ENCODE measurements at regions not wholly inside any gene's neighbourhood (a gene's known extent, or its start where the extent isn't known, plus 50 kb on each side); places are given as distances from the start of the nearest gene placed in this dataset.

DNA sequence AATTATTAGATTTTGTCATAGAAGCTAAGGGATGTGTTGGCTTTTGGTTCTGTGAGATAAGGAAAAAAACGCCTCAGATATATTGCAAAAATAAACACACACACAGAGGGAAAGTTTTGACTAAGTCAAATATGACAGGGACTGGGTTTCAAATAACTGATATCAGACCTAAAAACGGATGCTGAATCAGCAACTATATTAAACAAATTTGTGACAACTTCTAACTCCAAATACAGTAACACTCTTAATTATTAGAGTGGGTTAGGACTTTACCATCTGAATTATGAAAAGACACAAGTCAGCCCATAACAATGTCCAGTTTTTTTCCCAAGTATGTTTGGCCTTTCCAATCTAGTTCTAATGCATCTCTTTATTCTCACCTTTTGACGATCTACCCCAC is 2693.1 kb downstream of the ARAP2 start:
- TF ChIP-seq ZNF565 (CRISPR knock-in tag; conservative IDR thresholded peaks at IDR 0.05; ENCODE audit: low read depth) (no peak), ISL1 (CRISPR knock-in tag; IDR thresholded peaks at IDR 0.05) (no peak), OSR1 (CRISPR knock-in tag; IDR thresholded peaks at IDR 0.05) (no peak), ZC3H10 (CRISPR knock-in tag; IDR thresholded peaks at IDR 0.05) (no peak), RARB (CRISPR knock-in tag; IDR thresholded peaks at IDR 0.05) (no peak), SNAI2 (CRISPR knock-in tag; IDR thresholded peaks at IDR 0.05) (no peak), ZFP30 (CRISPR knock-in tag; IDR thresholded peaks at IDR 0.05) (no peak), ZNF8 (CRISPR knock-in tag; IDR thresholded peaks at IDR 0.05) (no peak), CSDC2 (CRISPR knock-in tag; IDR thresholded peaks at IDR 0.05) (no peak), PPARA (CRISPR knock-in tag; IDR thresholded peaks at IDR 0.05; ENCODE audit: borderline replicate concordance) (no peak)
- TF ChIP-seq, protein P1, sequence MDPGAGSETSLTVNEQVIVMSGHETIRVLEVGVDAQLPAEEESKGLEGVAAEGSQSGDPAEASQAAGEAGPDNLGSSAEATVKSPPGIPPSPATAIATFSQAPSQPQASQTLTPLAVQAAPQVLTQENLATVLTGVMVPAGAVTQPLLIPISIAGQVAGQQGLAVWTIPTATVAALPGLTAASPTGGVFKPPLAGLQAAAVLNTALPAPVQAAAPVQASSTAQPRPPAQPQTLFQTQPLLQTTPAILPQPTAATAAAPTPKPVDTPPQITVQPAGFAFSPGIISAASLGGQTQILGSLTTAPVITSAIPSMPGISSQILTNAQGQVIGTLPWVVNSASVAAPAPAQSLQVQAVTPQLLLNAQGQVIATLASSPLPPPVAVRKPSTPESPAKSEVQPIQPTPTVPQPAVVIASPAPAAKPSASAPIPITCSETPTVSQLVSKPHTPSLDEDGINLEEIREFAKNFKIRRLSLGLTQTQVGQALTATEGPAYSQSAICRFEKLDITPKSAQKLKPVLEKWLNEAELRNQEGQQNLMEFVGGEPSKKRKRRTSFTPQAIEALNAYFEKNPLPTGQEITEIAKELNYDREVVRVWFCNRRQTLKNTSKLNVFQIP (CRISPR knock-in tag; IDR thresholded peaks at IDR 0.05; ENCODE audit: borderline replicate concordance, low read depth) = no peak
- TF ChIP-seq, protein P2, sequence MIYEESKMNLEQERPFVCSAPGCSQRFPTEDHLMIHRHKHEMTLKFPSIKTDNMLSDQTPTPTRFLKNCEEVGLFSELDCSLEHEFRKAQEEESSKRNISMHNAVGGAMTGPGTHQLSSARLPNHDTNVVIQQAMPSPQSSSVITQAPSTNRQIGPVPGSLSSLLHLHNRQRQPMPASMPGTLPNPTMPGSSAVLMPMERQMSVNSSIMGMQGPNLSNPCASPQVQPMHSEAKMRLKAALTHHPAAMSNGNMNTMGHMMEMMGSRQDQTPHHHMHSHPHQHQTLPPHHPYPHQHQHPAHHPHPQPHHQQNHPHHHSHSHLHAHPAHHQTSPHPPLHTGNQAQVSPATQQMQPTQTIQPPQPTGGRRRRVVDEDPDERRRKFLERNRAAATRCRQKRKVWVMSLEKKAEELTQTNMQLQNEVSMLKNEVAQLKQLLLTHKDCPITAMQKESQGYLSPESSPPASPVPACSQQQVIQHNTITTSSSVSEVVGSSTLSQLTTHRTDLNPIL (CRISPR knock-in tag; IDR thresholded peaks at IDR 0.05; ENCODE audit: low read depth) = no peak
- TF ChIP-seq, protein P3, sequence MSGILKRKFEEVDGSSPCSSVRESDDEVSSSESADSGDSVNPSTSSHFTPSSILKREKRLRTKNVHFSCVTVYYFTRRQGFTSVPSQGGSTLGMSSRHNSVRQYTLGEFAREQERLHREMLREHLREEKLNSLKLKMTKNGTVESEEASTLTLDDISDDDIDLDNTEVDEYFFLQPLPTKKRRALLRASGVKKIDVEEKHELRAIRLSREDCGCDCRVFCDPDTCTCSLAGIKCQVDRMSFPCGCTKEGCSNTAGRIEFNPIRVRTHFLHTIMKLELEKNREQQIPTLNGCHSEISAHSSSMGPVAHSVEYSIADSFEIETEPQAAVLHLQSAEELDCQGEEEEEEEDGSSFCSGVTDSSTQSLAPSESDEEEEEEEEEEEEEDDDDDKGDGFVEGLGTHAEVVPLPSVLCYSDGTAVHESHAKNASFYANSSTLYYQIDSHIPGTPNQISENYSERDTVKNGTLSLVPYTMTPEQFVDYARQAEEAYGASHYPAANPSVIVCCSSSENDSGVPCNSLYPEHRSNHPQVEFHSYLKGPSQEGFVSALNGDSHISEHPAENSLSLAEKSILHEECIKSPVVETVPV (CRISPR knock-in tag; IDR thresholded peaks at IDR 0.05) = no peak
- ATAC-seq = no peak

DNA sequence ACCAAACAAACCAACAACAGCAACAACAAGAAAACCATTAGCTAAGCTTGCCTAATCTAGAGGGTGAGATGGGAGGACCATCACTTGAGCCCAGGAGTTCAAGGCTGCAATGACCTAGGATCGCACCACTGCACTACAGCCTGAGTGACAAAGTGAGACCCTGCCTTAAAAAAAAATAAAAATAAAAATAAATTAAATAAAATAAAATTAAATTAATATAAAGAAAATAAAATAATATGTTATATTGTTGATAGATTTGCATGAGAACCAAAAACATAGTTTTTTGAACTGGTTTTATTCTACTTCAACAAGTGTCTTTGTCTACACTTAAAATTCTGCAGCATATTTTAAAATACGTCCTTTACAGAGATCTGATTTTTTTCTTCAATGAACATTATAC is 2683.1 kb downstream of the ARAP2 start:
- TF ChIP-seq GLIS3 (CRISPR knock-in tag; IDR thresholded peaks at IDR 0.05) (no peak), CSDC2 (CRISPR knock-in tag; IDR thresholded peaks at IDR 0.05) (no peak), ZNF70 (CRISPR knock-in tag; IDR thresholded peaks at IDR 0.05) (no peak), TOX (CRISPR knock-in tag; IDR thresholded peaks at IDR 0.05; ENCODE audit: borderline replicate concordance) (no peak), ZNF565 (CRISPR knock-in tag; conservative IDR thresholded peaks at IDR 0.05; ENCODE audit: low read depth) (no peak), BACH2 (CRISPR knock-in tag; IDR thresholded peaks at IDR 0.05; ENCODE audit: borderline replicate concordance) (no peak), ISL1 (CRISPR knock-in tag; IDR thresholded peaks at IDR 0.05) (no peak), TCF4 (CRISPR knock-in tag; IDR thresholded peaks at IDR 0.05; ENCODE audit: borderline replicate concordance) (no peak), SNAI2 (CRISPR knock-in tag; IDR thresholded peaks at IDR 0.05) (no peak), OSR1 (CRISPR knock-in tag; IDR thresholded peaks at IDR 0.05) (no peak), ZC3H10 (CRISPR knock-in tag; IDR thresholded peaks at IDR 0.05) (no peak), ESRRG (CRISPR knock-in tag; IDR thresholded peaks at IDR 0.05) (no peak), RARB (CRISPR knock-in tag; IDR thresholded peaks at IDR 0.05) (no peak), ARNTL (CRISPR knock-in tag; IDR thresholded peaks at IDR 0.05; ENCODE audit: borderline replicate concordance, low read depth) (no peak)
- TF ChIP-seq, protein P2 (CRISPR knock-in tag; IDR thresholded peaks at IDR 0.05; ENCODE audit: low read depth) = no peak
- TF ChIP-seq, protein P4, sequence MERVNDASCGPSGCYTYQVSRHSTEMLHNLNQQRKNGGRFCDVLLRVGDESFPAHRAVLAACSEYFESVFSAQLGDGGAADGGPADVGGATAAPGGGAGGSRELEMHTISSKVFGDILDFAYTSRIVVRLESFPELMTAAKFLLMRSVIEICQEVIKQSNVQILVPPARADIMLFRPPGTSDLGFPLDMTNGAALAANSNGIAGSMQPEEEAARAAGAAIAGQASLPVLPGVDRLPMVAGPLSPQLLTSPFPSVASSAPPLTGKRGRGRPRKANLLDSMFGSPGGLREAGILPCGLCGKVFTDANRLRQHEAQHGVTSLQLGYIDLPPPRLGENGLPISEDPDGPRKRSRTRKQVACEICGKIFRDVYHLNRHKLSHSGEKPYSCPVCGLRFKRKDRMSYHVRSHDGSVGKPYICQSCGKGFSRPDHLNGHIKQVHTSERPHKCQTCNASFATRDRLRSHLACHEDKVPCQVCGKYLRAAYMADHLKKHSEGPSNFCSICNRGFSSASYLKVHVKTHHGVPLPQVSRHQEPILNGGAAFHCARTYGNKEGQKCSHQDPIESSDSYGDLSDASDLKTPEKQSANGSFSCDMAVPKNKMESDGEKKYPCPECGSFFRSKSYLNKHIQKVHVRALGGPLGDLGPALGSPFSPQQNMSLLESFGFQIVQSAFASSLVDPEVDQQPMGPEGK (CRISPR knock-in tag; IDR thresholded peaks at IDR 0.05; ENCODE audit: borderline replicate concordance) = no peak
- no peak for ATAC-seq

DNA sequence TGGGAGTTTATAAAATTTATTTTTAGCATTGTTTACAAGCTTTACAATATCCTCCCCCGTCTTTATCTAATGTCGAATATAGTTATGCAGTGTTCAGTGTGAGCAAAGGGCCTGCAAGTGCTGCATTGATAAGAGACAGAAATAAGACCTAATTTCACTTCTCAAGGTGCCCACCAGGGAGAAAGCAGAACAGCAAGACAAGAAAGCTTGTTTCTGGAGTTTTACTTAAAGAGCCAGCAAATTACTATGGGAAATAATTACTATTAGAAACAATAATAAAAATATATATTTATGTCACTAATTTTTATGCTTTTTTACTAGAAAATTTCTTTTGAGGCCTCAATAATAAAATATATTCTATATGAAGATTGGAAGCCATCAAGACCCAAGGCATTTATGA is 2677.7 kb downstream of the ARAP2 start:
- TF ChIP-seq ZFP3 (CRISPR knock-in tag; IDR thresholded peaks at IDR 0.05) (no peak), PPARA (CRISPR knock-in tag; IDR thresholded peaks at IDR 0.05; ENCODE audit: borderline replicate concordance) (no peak), TCF4 (CRISPR knock-in tag; IDR thresholded peaks at IDR 0.05; ENCODE audit: borderline replicate concordance) (no peak), OSR1 (CRISPR knock-in tag; IDR thresholded peaks at IDR 0.05) (no peak)
- TF ChIP-seq, protein P3 (CRISPR knock-in tag; IDR thresholded peaks at IDR 0.05) = no peak
- no peak for ATAC-seq

All from SK-N-SH treated with all-trans-retinoic acid at 6 μM for 48 hours (cell line).